Endothelial cell of hepatic sinusoid (primary cell): ENCODE measurements at regions not wholly inside any gene's neighbourhood (a gene's known extent, or its start where the extent isn't known, plus 50 kb on each side); places are given as distances from the start of the nearest gene placed in this dataset.
"Not testable (repeated sequence)": the region's sequence is repeated elsewhere in the genome, so short reads cannot be mapped to it uniquely, and the experiment has no call there.

Experiments used
- in situ Hi-C: cut with HindIII; loops from 2 replicates; pipeline ENCODE4 v1.10.0; 2017; ENCODE audit warnings: low sequenced_read_pairs

DNA sequence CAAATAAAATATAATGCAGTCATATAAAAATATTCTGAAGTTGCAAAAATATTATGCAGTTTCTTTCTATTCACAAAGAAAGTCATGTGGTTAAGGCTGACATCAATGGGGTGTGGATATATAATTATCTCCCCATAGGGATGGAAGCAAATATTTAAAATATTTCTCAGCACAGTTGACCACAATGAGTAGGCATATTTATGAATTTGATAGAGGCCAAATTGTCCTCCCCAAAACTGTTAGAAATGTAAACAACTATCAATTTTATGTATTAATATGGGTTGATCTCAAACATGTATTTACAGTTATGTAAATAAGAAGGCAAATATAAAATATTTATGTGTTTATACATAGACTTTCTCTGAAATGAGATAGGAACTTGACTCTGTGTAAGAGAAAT lies 246.0 kb upstream of the CBLB start:
- in situ Hi-C loops, result no loop called here

DNA sequence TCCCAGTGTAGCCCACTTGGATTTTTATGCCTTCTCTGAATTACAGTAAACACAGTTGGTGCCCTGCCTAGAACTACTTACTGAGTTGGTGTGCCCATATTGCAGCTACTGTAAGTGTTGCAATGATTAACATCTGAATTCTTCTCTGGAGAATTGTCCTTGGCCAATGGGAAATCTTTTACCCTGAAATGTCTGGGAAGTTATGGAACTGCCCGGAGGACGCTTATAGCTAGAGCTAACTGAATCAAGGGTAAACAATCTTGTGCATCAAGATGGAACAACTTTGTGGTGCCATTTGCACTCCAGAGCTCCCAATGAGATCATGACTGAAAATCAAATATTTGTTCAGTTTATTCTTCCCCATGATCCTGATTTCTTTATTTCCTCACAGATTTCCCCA lies 246.7 kb upstream of the CBLB start:
- in situ Hi-C loops, result no loop called here

DNA sequence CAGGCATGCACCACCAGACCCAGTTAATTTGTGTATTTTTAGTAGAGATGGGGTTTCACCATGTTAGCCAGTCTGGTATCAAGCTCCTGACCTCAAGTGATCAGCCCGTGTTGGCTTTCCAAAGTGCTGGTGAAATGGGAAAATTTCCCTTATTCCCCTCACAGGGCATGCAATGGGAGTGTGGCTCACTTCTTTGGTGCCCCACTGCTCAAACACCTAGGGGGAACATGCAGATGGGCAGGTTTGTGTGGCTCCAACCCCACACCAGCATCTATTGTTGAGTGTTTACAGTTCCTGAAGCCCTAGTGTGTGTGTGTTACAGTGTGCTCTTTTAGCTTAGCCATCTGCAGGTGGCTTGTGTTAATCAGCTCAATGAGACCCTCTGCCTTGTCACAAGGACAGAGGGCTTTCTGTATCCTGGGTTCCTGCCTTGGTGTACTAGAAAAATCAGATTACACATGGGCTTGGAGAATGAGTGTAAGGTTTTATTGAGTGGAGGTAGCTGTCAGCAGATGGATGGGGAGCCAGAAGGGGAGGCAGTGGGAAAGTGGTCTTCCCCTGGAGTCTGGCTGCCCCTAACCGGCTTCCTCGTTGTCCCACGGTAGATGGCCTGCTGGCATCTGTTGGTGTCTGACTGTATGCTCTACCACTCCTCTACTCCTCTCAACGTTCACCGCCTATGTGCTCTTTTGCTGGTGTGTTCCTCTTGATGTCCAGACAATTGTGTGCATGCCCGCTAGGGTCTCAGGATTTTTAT lies 248.1 kb upstream of the CBLB start:
- in situ Hi-C loops, result no loop called here

DNA sequence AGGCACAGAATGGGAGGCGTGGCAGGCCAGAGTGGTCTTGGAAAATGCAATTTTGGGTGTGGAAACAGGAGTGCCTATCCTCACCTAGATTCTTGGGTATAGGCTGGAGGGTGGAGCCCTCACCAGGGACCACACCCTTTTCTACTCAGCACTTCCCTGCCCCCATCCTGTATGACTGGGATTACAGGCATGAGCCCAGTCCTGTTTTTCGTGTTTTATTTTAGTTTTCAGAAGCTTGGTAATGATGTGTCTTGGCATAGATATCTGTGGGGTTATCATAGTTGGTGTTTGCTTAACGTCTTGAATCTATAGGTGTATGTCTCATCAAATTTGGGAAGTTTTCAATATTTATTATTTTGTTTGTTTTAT lies 248.7 kb upstream of the CBLB start:
- in situ Hi-C loops, result no loop called here

DNA sequence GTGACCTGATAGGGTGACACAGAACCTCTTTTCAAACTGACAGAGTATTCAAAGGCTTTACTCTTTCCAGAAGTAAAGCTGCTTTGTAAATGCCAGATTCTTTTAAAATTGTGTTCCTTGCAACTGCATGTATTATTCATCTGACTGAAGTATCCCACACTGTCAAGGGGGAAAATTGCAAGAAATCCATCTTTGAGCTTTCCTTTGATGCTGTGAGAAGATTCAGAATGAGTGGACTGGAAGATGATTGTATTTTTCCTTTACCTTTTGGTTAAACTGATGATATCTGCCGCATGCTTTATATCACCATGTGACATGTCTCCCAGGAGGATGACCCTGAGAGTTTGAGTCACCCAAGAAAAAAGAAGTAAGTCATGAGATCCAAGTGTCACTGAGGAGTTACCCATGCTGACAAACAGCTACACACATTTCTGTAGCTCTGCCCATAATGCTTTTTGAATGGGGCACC lies 250.8 kb upstream of the CBLB start:
- in situ Hi-C loops, result no loop called here

DNA sequence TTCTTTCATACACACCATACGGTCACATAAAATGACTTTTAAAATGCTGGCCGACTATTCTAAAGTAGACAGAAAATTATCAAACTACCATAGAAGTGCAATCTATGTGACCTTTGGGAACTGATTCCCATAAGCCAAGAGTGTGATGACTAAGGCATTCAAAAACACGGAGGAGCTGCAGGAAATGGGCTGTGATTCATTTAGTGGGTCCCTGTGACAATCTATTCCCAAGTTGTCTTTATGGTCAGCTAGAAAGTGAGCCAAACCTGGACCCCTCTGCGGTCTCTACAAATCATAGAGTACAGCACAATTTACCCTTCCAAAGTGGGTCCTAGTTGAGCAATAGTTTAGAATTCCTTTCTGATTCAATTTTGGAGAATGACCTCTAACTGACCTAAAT lies 251.5 kb upstream of the CBLB start:
- in situ Hi-C loops, result no loop called here

DNA sequence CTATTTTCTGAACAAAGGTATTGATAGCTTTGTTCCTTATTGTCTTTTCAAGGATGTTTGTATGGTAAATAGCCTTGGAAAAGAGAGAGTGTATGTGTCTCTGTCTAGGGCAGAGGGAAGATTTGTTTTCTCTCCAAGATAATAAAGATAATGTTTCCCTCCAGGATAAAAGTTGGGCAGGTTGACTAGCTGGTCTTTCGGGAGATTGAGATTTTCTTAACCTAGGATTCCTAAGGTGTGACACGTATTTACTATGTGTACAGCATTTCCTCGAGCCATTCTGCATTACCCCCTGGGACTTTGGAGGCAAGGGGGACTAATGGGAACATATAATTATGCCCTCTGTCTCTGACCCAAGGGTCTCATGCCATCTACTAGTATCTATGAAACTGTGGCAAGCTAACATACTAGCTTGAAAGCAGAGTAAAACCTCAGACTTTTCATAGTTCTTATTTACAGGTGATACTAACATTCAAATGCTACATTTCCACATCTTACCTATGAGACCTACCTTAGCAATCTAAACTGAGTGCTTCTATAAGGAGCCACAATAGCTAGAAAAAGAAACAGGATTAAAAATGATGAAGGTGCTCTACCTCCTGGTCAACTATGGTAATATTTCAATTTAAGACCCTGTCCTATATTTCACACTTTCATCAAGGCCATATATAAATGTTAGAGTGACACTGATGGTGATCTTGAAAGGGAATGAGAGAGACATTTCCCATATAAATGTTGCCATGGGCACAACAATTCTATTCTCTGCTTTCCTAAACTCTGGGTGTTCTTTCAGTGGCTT lies 252.9 kb upstream of the CBLB start:
- in situ Hi-C loops, result no loop called here

DNA sequence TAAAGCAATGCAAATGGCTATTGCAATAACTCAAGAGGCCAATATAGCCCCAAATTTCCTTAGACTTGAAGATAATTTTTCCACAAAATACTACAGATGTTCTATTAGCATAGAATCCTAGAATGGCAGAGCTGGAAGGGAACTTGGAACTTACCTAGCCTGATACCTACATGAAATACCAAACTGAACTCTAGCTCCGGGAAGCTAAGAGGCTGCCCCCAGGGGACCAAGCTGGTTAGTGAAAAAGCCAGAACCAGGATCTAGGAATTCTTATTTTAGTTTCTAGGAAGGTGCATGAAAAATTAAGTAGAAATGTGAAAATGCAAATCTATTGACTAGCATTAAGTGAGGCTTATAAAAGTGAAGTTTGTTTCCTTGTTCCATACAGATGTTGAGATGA lies 256.0 kb upstream of the CBLB start:
- in situ Hi-C loops, result no loop called here

DNA sequence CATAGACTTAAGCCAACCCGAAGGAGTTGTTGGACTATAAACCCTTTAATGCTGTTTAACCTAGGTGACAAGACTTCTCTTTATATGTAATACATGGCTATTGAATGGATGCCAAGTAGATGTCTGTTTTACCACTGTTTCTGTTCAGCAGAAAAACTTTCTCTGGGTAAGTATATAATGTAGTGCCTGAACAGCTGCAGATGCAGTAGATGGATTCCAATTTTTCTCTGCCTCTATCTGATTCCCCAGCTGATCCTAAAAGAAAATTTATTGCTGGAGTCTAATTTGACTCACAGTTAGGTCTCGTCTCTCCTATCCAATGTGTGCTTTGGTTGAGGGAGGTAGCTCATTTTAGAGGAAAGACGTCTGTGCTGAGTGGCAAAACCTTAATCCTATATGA lies 256.5 kb upstream of the CBLB start:
- in situ Hi-C loops, result no loop called here

DNA sequence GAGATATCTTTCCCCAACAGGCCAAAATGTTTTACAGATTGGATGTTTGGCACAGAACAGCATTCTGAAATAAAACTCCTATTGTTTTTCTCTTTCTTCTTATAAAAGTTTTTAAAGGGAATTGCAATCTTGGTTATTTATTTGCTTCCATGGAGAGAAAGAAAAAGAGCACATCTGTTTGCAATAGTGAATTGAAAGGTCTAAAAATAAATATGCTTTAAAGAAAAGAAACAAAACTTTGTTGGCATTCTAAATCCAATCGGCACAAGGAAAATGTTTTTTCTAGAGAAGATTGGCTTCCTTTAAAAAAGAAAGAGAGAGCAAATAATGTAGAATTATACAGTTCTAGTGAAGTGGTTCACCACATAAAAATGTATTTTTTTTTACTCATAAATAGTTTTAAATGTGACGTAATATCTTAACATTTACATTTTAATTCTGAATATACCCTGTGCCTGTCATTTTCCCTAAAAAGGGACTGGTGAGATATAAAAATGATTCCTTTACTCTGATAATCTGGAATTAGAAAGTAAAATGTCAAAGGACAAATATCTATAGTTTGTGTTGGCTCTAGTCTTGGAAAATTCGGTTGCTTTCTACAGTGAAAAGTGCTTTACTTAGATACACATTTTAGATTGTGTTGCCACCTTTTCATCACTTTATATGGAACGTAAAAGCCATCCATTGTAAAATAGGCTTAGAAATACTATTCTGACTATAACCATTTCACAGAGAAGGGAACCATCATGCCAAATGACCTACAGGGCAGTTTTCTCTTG lies 257.4 kb upstream of the CBLB start:
- in situ Hi-C loops, result no loop called here

DNA sequence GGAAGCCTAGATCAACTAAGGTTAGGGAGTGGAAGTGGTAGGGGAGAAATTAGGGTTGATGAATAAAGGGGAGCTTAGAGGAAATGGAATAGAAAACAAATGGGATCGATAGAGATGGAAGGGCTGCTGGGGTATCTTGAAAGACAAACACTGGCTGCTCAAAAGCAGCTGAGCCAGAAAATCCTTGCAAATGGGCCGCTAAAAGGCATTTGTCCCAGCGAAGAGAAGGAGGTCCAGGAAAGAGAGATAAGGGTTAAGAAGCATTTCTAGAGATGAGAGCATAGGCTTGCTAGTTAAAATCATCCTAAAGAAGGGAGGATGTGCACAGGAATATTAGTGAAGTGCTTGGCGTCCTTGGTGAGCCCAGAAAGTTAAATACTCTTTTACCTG lies 258.0 kb upstream of the CBLB start:
- in situ Hi-C loops, result no loop called here

DNA sequence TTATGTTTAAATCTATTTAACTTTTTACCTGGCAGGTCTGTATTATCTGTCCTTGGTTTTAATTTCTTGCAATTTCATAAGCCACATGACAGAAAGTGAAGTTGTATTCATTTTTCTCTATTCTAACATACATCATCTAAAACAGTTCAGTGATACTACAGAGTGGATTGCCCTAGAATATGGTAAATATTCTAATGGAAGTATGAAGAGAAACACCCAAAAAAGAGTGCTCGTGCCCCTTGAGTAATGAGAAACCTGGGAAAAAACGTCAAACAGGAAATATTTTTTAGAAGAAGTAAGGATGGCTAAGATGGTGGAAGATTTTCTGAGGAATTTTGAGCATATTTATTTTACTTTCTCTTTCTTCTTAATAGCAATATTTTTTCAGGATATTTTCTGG lies 261.1 kb upstream of the CBLB start:
- in situ Hi-C loops, result loop anchor here (5.0 kb wide), 1 partner anchor 42 kb away; no protein-coding TSS in a partner anchor

DNA sequence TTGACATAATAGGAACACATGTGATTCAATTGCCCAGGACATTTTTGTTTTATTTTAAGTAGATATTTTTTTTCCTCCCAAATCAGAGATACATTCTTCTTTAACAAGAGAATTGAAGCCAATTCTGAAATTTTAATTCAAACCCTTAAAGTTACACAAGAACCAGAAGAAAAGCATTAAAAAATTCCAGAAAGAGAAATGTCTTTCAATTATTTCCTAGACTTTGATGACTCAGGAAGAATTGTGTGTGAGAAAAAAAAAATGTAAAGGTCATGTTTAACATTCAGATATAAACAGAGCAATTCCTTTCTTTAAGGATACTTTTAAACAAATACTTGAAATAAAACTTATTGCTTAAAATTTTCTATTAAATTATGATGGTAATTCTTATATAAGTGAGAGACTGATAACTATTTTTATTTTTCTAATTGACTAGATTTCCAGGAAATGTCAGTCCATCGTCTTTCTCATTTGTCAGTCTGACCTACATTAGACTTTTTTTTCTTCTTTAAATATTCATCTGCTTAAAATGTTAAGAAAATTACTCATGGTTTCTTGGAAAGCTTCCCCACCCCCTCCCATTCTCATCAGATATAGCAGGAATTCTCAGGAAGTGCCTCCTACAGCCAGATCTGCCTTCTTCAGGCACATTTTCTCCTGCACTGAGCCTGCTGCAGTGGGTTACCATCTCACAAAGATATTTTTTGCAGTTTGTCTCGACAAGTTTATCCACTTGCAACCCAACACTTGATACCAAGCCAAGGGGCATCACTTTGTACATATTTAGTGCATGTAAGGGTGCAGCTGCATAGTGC lies 261.8 kb upstream of the CBLB start:
- in situ Hi-C loops, result loop anchor here (5.0 kb wide), 1 partner anchor 42 kb away; no protein-coding TSS in a partner anchor

DNA sequence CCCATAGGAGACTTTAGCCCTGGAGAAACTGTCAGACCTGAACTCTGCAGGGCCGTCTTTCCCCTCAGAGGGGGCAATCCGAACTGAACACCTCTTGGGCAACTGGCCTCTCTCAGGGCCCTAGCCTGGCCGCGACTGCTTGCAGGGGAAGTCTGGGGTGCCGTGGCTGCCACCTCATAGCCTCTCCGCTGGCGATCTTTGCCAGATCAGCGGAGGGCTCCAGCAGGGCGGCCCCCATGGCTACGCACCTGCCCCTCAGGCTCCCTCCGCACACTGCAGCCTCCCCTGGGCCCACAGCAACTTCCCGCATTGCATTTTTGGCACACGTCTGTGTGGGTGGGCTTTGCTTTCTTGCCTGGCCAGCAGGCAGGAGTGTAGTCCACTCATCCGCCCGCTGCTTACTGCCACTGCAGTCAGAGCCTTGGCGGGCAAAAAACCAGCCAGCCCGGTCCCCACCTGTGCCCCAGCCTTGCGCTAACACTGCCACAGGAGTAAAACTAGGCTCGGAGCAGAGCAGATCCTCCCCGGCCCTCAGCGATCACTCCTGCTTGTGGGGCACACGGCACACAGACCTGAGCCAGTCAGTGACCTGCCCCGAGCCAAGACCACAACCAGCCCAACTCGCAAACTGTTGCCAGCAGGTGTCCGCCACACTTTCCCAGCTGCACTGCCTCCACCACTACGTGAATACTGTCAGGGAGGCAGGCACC lies 266.8 kb upstream of the CBLB start:
- in situ Hi-C loops, result no loop called here

DNA sequence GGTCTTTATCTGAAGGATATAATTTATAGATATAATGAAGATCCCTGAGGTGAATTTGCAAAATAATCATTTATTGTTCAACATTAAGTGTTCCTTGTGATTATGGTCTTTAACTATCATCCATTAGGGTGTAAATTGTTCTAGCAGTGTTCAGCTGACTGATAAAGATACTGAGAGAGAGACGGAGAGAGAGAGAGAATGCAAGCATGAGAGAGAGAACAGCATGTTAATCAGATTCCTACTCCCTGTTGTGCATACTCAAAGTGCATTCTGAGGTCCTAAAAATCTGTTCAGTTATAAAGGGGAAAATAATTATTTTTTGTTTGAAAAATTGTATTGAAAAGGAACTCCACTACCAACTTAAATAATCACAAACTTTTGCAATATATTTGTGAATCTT lies 271.0 kb upstream of the CBLB start:
- in situ Hi-C loops, result no loop called here

DNA sequence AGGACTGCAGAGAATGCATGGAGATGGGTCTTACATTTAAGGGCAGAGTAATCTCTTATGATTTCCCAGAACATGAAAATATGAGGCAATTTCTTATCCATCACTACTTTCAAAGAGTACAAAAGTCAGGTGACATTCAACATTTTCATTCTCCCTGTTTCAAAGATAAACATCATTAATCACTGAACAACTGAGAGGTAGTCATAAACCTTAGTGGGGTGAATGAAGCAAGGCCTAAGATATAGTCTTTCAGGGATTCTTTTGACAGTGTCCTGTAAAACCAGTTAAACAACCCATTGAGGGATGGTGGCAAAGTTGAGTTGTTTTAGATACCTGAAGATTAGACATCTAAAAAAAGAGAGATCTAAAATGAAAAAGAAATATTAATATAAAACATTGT lies 271.6 kb upstream of the CBLB start:
- in situ Hi-C loops, result no loop called here

DNA sequence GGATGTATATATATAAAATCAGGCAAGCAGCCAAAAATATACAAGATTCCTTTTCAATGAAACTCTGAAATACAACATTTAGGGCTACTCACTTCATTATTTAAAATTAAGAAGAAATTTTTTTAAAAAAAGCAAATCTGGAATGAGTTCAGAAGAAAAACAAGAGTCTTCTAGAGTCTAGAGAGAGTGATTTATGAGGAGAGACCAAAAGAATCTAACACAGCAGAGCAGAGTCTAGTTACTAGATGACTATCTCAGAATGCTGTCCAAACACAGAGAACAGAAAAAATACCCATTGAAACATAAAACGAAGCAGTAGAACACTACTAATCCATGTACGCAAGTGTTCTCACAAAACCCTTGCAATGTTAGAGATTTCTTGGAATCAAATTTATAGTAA lies 275.2 kb upstream of the CBLB start:
- in situ Hi-C loops, result no loop called here

DNA sequence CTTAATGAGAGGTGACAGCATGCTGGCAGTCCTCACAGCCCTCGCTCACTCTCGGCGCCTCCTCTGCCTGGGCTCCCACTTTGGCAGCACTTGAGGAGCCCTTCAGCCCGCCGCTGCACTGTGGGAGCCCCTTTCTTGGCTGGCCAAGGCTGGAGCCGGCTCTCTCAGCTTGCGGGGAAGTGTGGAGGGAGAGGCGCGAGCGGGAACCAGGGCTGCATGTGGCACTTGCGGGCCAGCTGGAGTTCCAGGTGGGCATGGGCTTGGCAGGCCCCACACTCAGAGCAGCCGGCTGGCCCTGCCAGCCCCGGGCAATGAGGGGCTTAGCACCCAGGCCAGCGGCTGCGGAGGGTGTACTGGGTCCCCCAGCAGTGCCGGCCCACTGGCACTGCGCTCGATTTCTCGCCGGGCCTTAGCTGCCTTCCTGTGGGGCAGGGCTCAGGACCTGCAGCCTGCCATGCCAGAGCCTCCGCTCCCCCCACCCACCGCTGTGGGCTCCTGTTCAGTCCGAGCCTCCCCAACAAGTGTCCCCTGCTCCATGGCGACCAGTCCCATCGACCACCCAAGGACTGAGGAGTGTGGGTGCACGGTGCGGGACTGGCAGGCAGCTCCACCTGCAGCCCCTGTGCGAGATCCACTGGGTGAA lies 279.7 kb upstream of the CBLB start:
- in situ Hi-C loops, result not testable (repeated sequence)

DNA sequence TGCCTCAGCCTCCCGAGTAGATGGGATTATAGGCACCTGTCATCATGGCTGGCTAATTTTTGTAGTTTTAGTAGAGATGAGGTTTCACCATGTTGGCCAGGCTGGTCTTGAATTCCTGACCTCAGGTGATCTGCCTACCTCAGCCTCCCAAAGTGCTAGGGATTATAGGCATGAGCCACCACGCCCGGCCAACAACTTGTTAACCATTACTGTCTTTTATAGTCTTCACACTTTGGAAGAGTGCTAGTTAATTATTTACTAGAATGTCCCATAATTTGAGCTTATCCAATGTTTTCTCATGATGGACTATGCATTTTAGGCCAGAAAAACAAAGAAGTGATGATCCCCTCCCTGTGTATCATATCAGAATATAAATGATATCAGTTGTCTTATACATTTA lies 288.6 kb upstream of the CBLB start:
- in situ Hi-C loops, result no loop called here

DNA sequence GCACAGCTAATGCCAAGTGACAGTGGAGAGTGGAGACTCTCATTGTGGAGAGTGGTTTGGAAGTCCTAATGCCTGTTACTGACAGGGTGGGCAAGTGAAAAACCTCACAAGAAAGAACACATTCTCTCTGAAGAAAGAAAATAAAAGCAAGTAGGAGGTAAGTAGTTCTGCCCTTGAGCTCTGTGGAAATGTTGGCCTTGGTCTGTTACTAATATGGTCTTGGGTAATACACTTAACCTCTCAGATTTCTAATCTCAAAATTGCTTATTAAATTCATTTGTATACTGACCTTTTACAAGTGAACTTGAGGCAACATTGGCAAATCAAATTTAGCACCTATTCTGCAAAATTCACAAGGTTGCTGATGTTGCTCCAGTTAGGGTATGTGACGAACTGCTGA lies 291.6 kb upstream of the CBLB start:
- in situ Hi-C loops, result no loop called here
